Superior temporal gyrus (tissue), 1 donor: ENCODE measurements at regions not wholly inside any gene's neighbourhood (a gene's known extent, or its start where the extent isn't known, plus 50 kb on each side); places are given as distances from the start of the nearest gene placed in this dataset.
"Not testable (repeated sequence)": the region's sequence is repeated elsewhere in the genome, so short reads cannot be mapped to it uniquely, and the experiment has no call there.

ENCODE experiments used
- DNase-seq: peaks from one replicate; pipeline ENCODE4 v3.0.0-alpha.2; 2016; ENCODE audit errors: extremely low spot score

- no peak for DNase-seq
These were observed 210.2 kb downstream of the ARPP21 start for GRCh38 chr3:35849496-35849895.

GRCh38 chr3:35849963-35850362 lies 210.6 kb downstream of the ARPP21 start:
- DNase-seq: no peak

- DNase-seq: no peak
These were observed 217.7 kb downstream of the ARPP21 start for GRCh38 chr3:35857004-35857403.

GRCh38 chr3:35862057-35862456 lies 222.7 kb downstream of the ARPP21 start:
- no peak for DNase-seq

DNA sequence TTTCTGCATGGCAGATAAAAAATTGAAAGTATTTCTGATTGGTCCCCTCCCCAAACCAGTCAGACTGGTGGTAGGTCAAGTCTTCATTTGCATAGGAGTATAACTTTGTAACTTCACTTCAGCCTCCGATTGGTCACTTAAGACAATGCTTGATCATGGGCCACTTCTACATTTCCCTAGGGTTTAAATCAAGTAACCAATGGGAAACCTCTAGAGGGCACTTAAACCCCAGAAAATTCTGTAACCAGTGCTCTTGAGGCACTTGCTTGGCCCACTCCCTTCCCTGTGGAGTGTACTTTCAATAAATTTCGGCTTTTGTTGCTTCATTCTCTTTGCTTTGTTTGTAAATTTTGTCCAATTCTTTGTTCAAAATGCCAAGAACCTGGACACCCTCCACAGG lies 225.5 kb downstream of the ARPP21 start:
- no peak for DNase-seq

GRCh38 chr3:35867791-35868190 lies 228.5 kb downstream of the ARPP21 start:
- DNase-seq: no peak

DNA sequence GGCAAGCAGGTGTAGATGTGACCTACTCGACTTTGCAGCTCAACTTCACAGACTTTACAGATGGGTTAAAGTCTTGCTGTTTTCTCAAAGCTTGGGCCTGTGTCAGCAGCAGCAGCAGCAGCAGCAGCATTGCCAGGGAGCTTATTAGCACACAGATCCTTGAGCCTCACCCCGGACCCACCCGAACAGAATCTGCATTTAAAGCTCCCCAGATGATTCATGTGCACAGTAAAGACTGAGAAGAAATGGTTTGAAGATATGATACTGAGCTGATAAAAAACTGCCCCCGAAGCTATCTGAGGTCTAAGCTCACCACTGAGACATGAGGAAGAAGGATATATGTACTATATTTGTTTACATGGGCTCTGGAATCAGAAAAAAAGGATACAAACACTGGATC lies 231.7 kb downstream of the ARPP21 start:
- DNase-seq: no peak

- DNase-seq: no peak
These were observed 244.6 kb downstream of the ARPP21 start for GRCh38 chr3:35883929-35884328.

DNA sequence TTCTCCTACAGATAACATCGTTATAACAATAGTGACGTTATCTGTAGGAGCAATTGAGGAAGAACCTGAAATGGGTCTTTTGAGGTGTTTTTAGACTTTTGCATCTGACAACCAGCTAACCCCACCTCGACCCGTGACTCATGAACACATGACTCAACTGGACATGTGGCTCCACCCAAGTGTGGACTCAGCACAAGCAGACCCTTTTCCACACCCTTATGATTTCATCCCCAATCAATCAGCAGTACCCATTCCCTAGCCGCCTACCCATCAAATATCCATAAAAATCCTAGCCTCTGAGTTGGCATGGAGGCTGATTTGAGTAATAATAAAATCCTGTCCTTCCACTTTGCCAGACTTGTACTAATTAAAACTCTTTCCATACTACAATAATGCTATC lies 255.4 kb downstream of the ARPP21 start:
- no peak for DNase-seq

GRCh38 chr3:35899245-35899644 lies 259.9 kb downstream of the ARPP21 start:
- no peak for DNase-seq

DNA sequence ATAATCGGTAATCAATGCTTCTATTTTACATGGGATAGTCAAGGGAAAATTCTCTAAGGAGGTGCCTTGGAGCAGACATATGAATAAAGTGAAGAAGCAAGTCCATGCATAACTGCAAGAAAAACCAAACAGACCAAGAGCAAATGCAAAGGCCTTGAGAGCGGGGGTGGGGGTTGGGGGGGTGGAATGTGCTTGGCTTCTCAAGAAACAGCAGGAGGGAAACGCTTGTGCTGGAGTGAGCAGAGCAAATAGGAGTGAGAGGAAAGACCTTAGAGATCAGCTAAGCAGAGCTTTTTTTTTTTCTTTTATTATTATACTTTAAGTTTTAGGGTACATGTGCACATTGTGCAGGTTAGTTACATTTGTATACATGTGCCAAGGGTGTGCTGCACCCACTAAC lies 260.8 kb downstream of the ARPP21 start:
- DNase-seq: no peak

DNA sequence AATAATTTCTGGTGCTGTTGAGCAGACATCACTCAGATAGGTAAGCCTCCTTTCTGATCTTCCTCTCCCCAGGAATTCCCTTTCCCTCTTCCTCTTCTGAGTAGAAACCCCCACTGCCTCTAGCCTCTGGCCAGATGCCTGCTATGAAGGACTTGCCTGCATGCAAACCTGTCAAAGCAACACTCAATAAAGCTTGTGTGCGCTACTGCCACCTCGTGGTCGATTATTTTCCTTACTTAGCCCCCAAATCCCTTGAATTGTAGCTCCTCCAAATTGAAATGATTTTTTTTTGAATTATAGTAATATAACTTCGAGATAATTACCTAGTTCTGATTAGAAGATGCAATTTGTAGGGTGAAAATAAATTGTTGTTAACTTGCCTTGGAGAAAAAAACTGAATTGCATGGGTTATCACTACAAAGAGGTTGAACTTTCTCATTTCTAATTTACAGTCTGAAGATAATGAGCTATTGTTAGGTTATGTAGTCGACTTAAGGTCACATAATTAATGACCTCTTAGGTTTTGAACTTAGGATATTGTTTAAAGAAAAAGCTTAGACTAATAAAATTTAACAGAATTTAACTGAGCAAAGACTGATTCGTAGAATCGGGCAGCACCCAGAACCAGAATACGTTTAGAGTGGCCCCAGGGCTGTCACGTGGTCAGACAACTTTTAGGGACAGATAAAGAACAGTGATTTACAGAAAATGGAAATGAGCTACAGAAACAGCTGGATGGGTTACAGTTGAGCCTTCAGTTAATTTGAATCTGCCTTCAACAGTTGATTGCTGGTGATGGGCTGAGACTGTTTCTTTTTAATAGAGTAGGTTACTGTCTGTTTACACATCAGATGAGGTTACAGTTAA lies 269.3 kb downstream of the ARPP21 start:
- DNase-seq: peak; percentile 98

GRCh38 chr3:35919160-35919559 lies 279.8 kb downstream of the ARPP21 start:
- DNase-seq: no peak

DNA sequence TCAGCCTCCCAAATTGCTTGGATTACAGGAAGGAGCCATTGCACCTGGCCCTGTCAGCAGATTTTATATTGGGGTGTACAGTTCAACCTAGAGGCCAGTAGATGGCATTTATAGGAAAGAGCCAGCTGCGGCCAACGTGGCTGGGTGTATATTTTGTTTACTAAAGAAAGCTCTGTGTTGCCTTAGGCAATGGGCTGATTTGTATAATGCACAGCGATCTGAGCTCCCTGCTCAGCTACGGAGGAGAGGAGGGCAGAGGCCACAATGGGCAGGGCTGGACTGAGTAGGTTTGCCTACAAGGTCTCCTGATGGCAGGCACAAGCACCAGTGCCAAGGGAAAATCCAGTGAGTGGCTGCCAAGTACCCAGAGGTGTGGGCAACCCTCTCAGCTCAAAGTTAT lies 282.4 kb downstream of the ARPP21 start:
- no peak for DNase-seq

DNA sequence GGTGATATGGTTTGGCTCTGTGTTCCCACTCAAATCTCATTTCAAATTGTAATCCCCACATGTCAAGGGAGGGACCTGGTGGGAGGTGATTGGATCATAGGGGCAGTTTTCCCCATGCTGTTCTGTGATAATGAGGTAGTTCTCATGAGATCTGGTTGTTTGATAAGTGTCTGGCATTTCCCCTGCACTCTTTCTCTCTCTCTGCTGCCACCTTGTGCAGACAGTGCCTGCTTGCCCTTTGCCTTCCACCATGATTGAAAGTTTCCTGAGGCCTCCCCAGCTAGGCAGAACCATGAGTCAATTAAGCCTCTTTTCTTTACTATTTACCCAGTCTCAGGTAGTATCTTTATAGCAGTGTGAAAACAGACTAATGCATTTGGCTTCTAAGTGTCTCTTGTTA lies 284.7 kb downstream of the ARPP21 start:
- DNase-seq: not testable (repeated sequence)

GRCh38 chr3:35927441-35927840 lies 288.1 kb downstream of the ARPP21 start:
- no peak for DNase-seq

GRCh38 chr3:35929158-35929557 lies 289.8 kb downstream of the ARPP21 start:
- DNase-seq: no peak

GRCh38 chr3:35931867-35932266 lies 292.5 kb downstream of the ARPP21 start:
- DNase-seq: no peak

- DNase-seq: peak; percentile 91
These were observed 293.7 kb downstream of the ARPP21 start for GRCh38 chr3:35932995-35933394.

GRCh38 chr3:35936571-35936970 lies 297.2 kb downstream of the ARPP21 start:
- DNase-seq: no peak

- no peak for DNase-seq
These were observed 305.8 kb downstream of the ARPP21 start for GRCh38 chr3:35944926-35945710.

DNA sequence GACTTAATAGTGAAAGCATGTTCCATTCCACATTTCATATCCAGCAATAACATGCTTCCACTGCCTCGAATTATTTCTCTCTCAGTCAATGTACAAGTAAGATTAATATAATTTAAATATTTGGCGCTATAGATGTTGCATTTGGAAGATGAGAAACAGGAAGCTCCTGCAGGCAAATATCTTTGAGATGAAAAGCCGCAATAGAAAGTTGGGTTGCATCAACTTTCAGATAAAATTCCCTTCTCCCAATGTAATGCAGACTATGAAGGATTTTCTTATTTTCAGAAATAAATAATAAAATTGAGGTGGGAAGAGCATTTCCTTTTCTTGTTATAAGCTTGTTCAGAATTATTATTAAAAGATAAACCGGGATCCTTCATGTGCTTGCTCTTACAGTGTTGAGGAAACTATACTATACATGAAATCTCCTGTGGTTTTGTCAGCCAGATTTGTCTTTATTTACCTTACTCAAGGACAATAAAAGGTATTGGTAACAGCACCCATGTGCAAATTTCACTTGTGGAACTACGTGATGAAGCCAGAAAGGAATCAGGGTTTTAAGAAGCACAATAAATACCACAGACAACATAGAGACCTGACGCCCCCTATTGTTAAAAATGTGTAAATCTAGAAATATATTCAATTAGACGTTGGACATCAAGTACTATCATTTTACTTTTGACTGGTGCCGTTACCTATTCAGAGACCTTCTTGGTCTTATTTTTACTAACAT lies 307.0 kb downstream of the ARPP21 start:
- peak; percentile 89 for DNase-seq
